Ovary (tissue), 7 donors: ENCODE measurements at regions not wholly inside any gene's neighbourhood (a gene's known extent, or its start where the extent isn't known, plus 50 kb on each side); places are given as distances from the start of the nearest gene placed in this dataset.

ENCODE experiments used
- DNase-seq, 5 donors: peaks; one replicate each; pipeline ENCODE4 v3.0.0-alpha.2; 2019 to 2020
- H3K27ac ChIP-seq, 2 donors: fragments of 200-600 bp; one replicate each; pipeline versions ENCODE4 v1.5.1 to v1.8.0; 2019 to 2022
- H3K27me3 ChIP-seq: fragments of 200-600 bp; one replicate; pipeline ENCODE4 v1.8.0; 2022
- H3K36me3 ChIP-seq: fragments of 200-600 bp; sonication (generic); one replicate; pipeline ENCODE4 v1.5.1; 2019
- H3K4me1 ChIP-seq: one replicate; pipeline ENCODE4 v1.8.1; 2013; ENCODE audit warnings: mild to moderate bottlenecking, moderate library complexity; ENCODE audit not compliant: insufficient read depth
- H3K4me3 ChIP-seq: fragments of 200-600 bp; sonication (generic); one replicate; pipeline ENCODE4 v1.5.1; 2017
- H3K9me3 ChIP-seq, 2 donors: fragments of 200-600 bp in 1 of 2; sonication (generic) in 1 of 2; one replicate each; pipeline versions ENCODE4 v1.5.1 to v1.8.1; 2013 to 2019; ENCODE audit warnings: mild to moderate bottlenecking in 1 of 2, moderate library complexity in 1 of 2
- EP300 ChIP-seq: sonication (generic); formaldehyde crosslinking; IDR thresholded peaks from one replicate; pipeline ENCODE4 v1.6.1; 2017; ENCODE audit warnings: antibody characterized with exemption
- POLR2A ChIP-seq: fragments of 450-650 bp; IDR thresholded peaks from one replicate; pipeline ENCODE4 v1.6.1; 2017; ENCODE audit warnings: antibody characterized with exemption, mild to moderate bottlenecking, moderate library complexity
- WGBS, 3 donors: extraction: QIAGEN DNeasy Blood & Tissue Kit in 1 of 3; methylation state at CpG; one replicate each; pipeline versions ENCODE4 v1.1.5 to v1.1.7; 2013 to 2017; 5-methylcytosine and 5-hydroxymethylcytosine counted together
- intact Hi-C, 4 donors: fragments of 100-400 bp; cut with DNase I; formaldehyde crosslinking; loops; one replicate each; pipeline versions ENCODE4 v1.11.0 to v1.15.1; 2022 to 2023
- TF ChIP-seq, protein P1 (sequence below), 3 donors: fragments of 450-650 bp in 2 of 3; fragments of 200-600 bp in 1 of 3; IDR thresholded peaks; one replicate each; pipeline versions ENCODE4 v1.5.1 to v1.8.0; 2016 to 2022; ENCODE audit warnings: antibody characterized with exemption in 3 of 3, mild to moderate bottlenecking in 1 of 3
- donor health status: DM: no; HTN: no; CAD: no; lungs with moderate emphysema.
- donor health status: DM: no; HTN: no; CAD: no.
- donor health status: Bipolar disorder and iron deficiency.
- donor health status: DM: no; HTN: no; CAD: no.
- donor health status: DM: yes; HTN: yes; CAD: no.

DNA sequence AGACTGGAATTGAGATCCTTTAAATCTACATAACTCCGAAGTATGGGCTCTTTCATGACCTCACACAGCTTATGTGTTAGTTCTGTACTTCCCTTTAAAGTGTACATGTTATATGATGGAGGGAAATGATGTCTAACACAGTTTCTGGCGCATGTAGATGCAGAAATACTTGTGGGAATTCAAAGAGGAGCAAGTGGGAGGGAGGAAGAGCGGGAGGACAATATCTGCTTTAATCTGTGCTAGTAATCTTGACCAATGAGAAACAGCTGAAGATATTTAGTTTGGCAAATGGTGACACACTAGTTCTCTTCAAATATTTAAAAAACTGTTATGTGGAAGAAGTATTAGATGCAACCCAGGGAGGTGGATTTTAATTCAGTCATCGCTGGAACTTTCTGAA is 62.9 kb upstream of the PLEKHG1 start:
- no peaks in the 10 kb centered on the region for H3K36me3 ChIP-seq
- no peaks in the 10 kb centered on the region for H3K4me1 ChIP-seq
- H3K27ac ChIP-seq: no peak overlapping the region
- no peaks in the 10 kb centered on the region for H3K9me3 ChIP-seq
- TF ChIP-seq POLR2A (no peak), EP300 (no peak)
- TF ChIP-seq, protein P1, sequence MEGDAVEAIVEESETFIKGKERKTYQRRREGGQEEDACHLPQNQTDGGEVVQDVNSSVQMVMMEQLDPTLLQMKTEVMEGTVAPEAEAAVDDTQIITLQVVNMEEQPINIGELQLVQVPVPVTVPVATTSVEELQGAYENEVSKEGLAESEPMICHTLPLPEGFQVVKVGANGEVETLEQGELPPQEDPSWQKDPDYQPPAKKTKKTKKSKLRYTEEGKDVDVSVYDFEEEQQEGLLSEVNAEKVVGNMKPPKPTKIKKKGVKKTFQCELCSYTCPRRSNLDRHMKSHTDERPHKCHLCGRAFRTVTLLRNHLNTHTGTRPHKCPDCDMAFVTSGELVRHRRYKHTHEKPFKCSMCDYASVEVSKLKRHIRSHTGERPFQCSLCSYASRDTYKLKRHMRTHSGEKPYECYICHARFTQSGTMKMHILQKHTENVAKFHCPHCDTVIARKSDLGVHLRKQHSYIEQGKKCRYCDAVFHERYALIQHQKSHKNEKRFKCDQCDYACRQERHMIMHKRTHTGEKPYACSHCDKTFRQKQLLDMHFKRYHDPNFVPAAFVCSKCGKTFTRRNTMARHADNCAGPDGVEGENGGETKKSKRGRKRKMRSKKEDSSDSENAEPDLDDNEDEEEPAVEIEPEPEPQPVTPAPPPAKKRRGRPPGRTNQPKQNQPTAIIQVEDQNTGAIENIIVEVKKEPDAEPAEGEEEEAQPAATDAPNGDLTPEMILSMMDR (IDR thresholded peaks at IDR 0.05): no peak
- intact Hi-C loops: no loop called here
- H3K4me3 ChIP-seq: no peak overlapping the region
- no peak for DNase-seq
- H3K27me3 ChIP-seq: no peaks in the 10 kb centered on the region
- 87 to 96% (median 96%) methylated on average over 4 of the region's 4 CpGs for WGBS, 3 donors

DNA sequence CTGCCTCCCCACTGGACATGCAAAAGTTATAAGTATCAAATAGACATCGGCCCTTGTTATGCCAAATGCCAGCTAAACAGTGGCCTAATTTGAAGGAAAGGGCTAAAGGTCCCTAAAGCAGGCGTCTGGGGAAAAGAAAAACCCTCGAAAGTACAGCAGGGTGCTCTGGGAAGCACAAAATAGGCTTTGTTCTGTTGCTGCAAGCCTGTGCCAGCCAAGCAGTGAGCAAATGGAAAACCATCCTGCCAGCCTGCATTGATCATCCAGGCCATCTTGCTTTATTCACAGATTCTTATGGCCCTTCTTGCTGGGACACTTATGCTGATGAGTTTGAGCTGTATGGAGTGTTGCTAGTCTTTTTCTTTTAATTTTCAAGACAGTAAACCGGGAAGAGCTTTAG is 62.2 kb upstream of the PLEKHG1 start:
- intact Hi-C loops: no loop called here
- Histone ChIP-seq H3K36me3 (no peaks in the 10 kb centered on the region), H3K4me1 (no peaks in the 10 kb centered on the region), H3K27me3 (no peaks in the 10 kb centered on the region), H3K4me3 (no peak overlapping the region), H3K27ac (no peak overlapping the region), H3K9me3 (no peaks in the 10 kb centered on the region)
- DNase-seq: no peak
- WGBS, 3 donors: 61 to 77% (median 71%) methylated on average over 4 of the region's 4 CpGs
- TF ChIP-seq EP300 (no peak), POLR2A (no peak)
- TF ChIP-seq, protein P1 (IDR thresholded peaks at IDR 0.05): no peak

DNA sequence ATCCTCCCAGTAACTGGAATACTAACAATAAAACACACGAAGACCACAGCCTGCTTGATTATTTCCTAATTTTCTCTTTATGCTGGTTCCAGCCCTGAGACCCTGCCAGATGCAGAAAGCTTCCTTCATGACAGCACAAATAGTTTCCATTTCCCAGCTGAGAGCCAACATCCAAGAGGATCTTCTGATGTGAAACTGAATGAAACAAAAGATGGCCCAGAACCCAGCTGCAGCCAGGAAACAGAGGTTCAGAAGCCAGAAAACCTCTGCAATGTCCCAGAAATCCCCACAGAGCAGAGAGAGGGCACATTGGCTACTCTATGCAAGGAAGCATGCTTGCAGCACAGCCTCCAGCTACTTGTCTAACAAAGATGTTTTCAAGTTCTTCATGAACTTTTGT is 61.8 kb upstream of the PLEKHG1 start:
- TF ChIP-seq, protein P1 (IDR thresholded peaks at IDR 0.05): no peak
- TF ChIP-seq EP300 (no peak), POLR2A (no peak)

DNA sequence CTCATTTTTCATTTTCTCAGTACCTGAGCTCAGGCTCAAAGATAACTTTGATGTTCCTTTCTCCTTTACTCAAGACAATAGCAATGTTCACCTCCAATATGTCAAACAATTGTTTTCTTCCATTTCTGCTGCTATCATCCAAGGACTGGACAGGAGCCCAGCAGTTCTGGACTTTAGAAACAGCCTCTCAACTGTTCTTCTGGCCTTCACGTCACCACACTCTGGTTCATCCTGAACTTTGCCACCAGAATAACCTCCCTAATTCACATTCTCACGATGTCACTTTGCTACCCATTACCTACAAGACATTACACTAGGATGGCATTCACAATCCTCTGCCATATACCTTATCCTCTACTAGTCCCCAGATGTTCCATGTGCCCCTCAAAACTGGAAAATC is 60.6 kb upstream of the PLEKHG1 start:
- 94 to 97% (median 95%) methylated on average over 2 of the region's 2 CpGs for WGBS, 3 donors
- Histone ChIP-seq H3K9me3 (no peaks in the 10 kb centered on the region), H3K27me3 (no peaks in the 10 kb centered on the region), H3K36me3 (no peaks in the 10 kb centered on the region), H3K4me3 (no peak overlapping the region), H3K27ac (no peak overlapping the region), H3K4me1 (no peaks in the 10 kb centered on the region)
- TF ChIP-seq, protein P1 (IDR thresholded peaks at IDR 0.05): no peak
- TF ChIP-seq POLR2A (no peak), EP300 (no peak)
- intact Hi-C loops: no loop called here
- DNase-seq: no peak

More for the DNA sequence above, 61.8 kb upstream of the PLEKHG1 start:
- Histone ChIP-seq H3K4me3 (no peak overlapping the region), H3K27ac (no peak overlapping the region), H3K4me1 (no peaks in the 10 kb centered on the region), H3K27me3 (no peaks in the 10 kb centered on the region), H3K36me3 (no peaks in the 10 kb centered on the region), H3K9me3 (no peaks in the 10 kb centered on the region)
- no peak for DNase-seq
- 12 to 25% (median 17%) methylated on average over 1 of the region's 1 CpG for WGBS, 3 donors
- intact Hi-C loops: no loop called here

DNA sequence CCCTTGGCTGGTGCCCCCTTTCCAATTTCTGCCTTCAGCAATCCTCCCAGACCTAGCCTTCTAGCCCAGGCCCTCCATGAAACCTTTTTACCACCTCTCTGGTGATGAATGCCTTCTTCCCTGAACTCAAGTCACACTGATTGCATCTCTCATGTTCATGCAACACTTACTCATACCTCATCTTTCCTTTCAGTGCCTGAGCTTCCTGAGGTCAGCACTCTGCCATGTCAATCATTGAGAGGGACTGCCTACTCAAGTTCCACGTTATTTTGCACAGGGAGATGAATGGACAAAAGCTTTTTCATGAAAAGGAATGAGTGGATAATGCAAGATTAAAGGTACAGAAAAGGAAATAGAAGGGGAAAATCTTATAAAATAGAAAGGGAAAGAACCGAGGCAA is 60.1 kb upstream of the PLEKHG1 start:
- intact Hi-C loops: no loop called here
- no peak for TF ChIP-seq EP300
- TF ChIP-seq, protein P1 (IDR thresholded peaks at IDR 0.05): no peak
- no peak for TF ChIP-seq POLR2A

More for the DNA sequence above, 60.1 kb upstream of the PLEKHG1 start:
- Histone ChIP-seq H3K27ac (no peak overlapping the region), H3K27me3 (no peaks in the 10 kb centered on the region), H3K4me3 (no peak overlapping the region), H3K9me3 (no peaks in the 10 kb centered on the region), H3K36me3 (no peaks in the 10 kb centered on the region), H3K4me1 (no peaks in the 10 kb centered on the region)
- no peak for DNase-seq
- 84 to 88% (median 86%) methylated on average over 2 of the region's 2 CpGs for WGBS, 3 donors
